ENCODE measurements at regions not wholly inside any gene's neighbourhood (a gene's known extent, or its start where the extent isn't known, plus 50 kb on each side); places are given as distances from the start of the nearest gene placed in this dataset.

- TF ChIP-seq POLR2A (IDR thresholded peaks at IDR 0.05) = no peak
- no peak for TF ChIP-seq CTCF (IDR thresholded peaks at IDR 0.05)
These were observed 201.3 kb upstream of the ADGRL4 start for GRCh38 chr1:79207786-79208185.
